ENCODE measurements at regions not wholly inside any gene's neighbourhood (a gene's known extent, or its start where the extent isn't known, plus 50 kb on each side); places are given as distances from the start of the nearest gene placed in this dataset.

DNA sequence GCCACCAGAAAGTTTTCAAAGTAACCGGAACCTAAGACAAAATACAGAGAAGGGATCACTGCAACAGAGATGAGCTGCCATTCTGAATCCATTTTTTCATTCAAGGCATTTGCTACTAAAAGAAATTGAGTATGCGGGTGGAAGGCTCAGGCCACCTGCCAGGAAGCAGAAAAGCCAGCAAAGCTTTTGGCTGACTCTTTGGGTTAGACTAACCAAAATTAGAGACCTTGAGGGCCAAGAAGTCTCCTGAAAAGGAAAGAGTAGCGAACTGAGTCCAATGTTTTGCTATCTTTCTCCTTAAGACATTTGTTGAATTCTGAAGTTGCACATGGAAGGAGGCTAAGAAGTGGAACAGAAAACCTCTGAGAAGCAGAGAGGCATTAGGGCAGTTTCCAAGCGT is 79.0 kb downstream of the FAS start:
- H3K36me3 ChIP-seq (ENCODE audit: control insufficient read depth in 2 of 2, extremely low read depth in 1 of 2, insufficient read depth in 2 of 2, low read length in 2 of 2): no peaks in the 10 kb centered on the region
- H3K9me3 ChIP-seq (replicated peaks; ENCODE audit: control insufficient read depth, insufficient read depth, low read length): no peaks in the 10 kb centered on the region
- H3K9ac ChIP-seq (replicated peaks; ENCODE audit: extremely low read depth, insufficient read depth, low read length): no peak overlapping the region
- no peaks in the 10 kb centered on the region for H3K79me2 ChIP-seq (ENCODE audit: control insufficient read depth, insufficient read depth, low read length)
- DNase-seq (ENCODE audit: low read depth, low spot score) (no peak), FAIRE-seq (no peak)
- no peak overlapping the region for H3K4me2 ChIP-seq (ENCODE audit: insufficient read depth, low read length)
- no TSS peak for BruUV-seq (replicated peaks)
- H4K20me1 ChIP-seq (replicated peaks; ENCODE audit: control insufficient read depth, extremely low read depth, insufficient read depth, low read length): no peaks in the 10 kb centered on the region
- peaks cover 13% of the 10 kb centered on the region for H3K4me1 ChIP-seq (ENCODE audit: control insufficient read depth, extremely low read depth, insufficient read depth, low read length)
- TF ChIP-seq POLR2A (IDR thresholded peaks at IDR 0.05; ENCODE audit: low read depth, low read length) (no peak), JUN (IDR thresholded peaks at IDR 0.05; ENCODE audit: borderline replicate concordance, insufficient read depth, insufficient read length, low read depth) (no peak), FOS (IDR thresholded peaks at IDR 0.05; ENCODE audit: borderline replicate concordance, insufficient read depth, low read length) (no peak), EZH2 (IDR thresholded peaks at IDR 0.05; ENCODE audit: borderline replicate concordance, low read depth, low read length, severe bottlenecking) (no peak), MYC (IDR thresholded peaks at IDR 0.05; ENCODE audit: low read depth, low read length) (no peak)
- TF ChIP-seq, protein P1, sequence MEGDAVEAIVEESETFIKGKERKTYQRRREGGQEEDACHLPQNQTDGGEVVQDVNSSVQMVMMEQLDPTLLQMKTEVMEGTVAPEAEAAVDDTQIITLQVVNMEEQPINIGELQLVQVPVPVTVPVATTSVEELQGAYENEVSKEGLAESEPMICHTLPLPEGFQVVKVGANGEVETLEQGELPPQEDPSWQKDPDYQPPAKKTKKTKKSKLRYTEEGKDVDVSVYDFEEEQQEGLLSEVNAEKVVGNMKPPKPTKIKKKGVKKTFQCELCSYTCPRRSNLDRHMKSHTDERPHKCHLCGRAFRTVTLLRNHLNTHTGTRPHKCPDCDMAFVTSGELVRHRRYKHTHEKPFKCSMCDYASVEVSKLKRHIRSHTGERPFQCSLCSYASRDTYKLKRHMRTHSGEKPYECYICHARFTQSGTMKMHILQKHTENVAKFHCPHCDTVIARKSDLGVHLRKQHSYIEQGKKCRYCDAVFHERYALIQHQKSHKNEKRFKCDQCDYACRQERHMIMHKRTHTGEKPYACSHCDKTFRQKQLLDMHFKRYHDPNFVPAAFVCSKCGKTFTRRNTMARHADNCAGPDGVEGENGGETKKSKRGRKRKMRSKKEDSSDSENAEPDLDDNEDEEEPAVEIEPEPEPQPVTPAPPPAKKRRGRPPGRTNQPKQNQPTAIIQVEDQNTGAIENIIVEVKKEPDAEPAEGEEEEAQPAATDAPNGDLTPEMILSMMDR (IDR thresholded peaks at IDR 0.05; ENCODE audit: extremely low read depth in 1 of 2, insufficient read depth in 1 of 2, low read depth in 1 of 2, low read length in 2 of 2): no peak
- ChIA-PET CTCF (interaction anchor here (1.0 to 2.1 kb wide), 5 partner anchors 14 to 33 kb away, joined by 3 to 7 read pairs (median 3); no protein-coding TSS in a partner anchor), POLR2A (no interaction called here)
- H2AFZ ChIP-seq (ENCODE audit: low read depth, low read length): no peak overlapping the region
- dilution Hi-C loops (cut with MboI; ENCODE audit: extremely low pct_ligation_motif_present, low sequenced_read_pairs) (no loop called here), intact Hi-C loops (cut with micrococcal nuclease) (no loop called here)
- H3K4me3 ChIP-seq (replicated peaks in 1 of 3; ENCODE audit: insufficient read depth in 1 of 3, low read depth in 1 of 3, low read length in 3 of 3): no peak overlapping the region
- no peak overlapping the region for H3K27ac ChIP-seq (ENCODE audit: insufficient read depth, low read depth, low read length)
- H3K9me1 ChIP-seq (replicated peaks; ENCODE audit: control insufficient read depth, extremely low read depth, insufficient read depth, low read length): no peaks in the 10 kb centered on the region
- H3K27me3 ChIP-seq (ENCODE audit: control insufficient read depth in 2 of 2, insufficient read depth in 2 of 2, low read length in 2 of 2): no peaks in the 10 kb centered on the region
